ENCODE measurements at regions not wholly inside any gene's neighbourhood (a gene's known extent, or its start where the extent isn't known, plus 50 kb on each side); places are given as distances from the start of the nearest gene placed in this dataset.

- TF ChIP-seq CTCF (IDR thresholded peaks at IDR 0.05) (peak in 1 of 6 experiments; percentile 3), POLR2A (IDR thresholded peaks at IDR 0.05) (no peak)
Observed at GRCh38 chr3:193960487-193961274, 175.3 kb upstream of the HES1 start.
